ENCODE measurements at regions not wholly inside any gene's neighbourhood (a gene's known extent, or its start where the extent isn't known, plus 50 kb on each side); places are given as distances from the start of the nearest gene placed in this dataset.

GRCh38 chr6:71393981-71394432 is 105.4 kb downstream of the OGFRL1 start:
- no peak for TF ChIP-seq CTCF (IDR thresholded peaks at IDR 0.05; ENCODE audit: low read depth, low read length, poor library complexity, severe bottlenecking)
- no peak for TF ChIP-seq EZH2phosphoT487 (IDR thresholded peaks at IDR 0.05; ENCODE audit: borderline replicate concordance, low read length)

All from DOHH2 (cell line).